Osteocyte (in vitro differentiated cells): ENCODE measurements at regions not wholly inside any gene's neighbourhood (a gene's known extent, or its start where the extent isn't known, plus 50 kb on each side); places are given as distances from the start of the nearest gene placed in this dataset.

Experiments used
- DNase-seq: peaks from one replicate; pipeline ENCODE4 v3.0.0; 2021; ENCODE audit warnings: mixed read lengths; ENCODE audit not compliant: unreplicated experiment; ENCODE audit errors: extremely low spot score
- H3K27ac Mint-ChIP-seq: one replicate; pipeline ENCODE4 v1.8.0; 2021; ENCODE audit warnings: mild to moderate bottlenecking, mixed read lengths; ENCODE audit not compliant: unreplicated experiment
- H3K27me3 Mint-ChIP-seq: one replicate; pipeline ENCODE4 v1.8.0; 2021; ENCODE audit warnings: mixed read lengths; ENCODE audit not compliant: unreplicated experiment
- H3K36me3 Mint-ChIP-seq: one replicate; pipeline ENCODE4 v1.8.0; 2021; ENCODE audit warnings: mixed read lengths; ENCODE audit not compliant: unreplicated experiment
- H3K4me1 Mint-ChIP-seq: one replicate; pipeline ENCODE4 v1.8.0; 2021; ENCODE audit warnings: mixed read lengths; ENCODE audit not compliant: unreplicated experiment
- H3K4me3 Mint-ChIP-seq: one replicate; pipeline ENCODE4 v1.8.0; 2021; ENCODE audit warnings: mild to moderate bottlenecking, moderate library complexity, mixed read lengths; ENCODE audit not compliant: unreplicated experiment
- H3K9me3 Mint-ChIP-seq: one replicate; pipeline ENCODE4 v1.8.0; 2021; ENCODE audit warnings: mixed read lengths; ENCODE audit not compliant: unreplicated experiment
- TF ChIP-seq, protein P1 (sequence below): fragments of 200-600 bp; sonication (generic); IDR thresholded peaks from 2 replicates; pipeline ENCODE4 v1.5.0; 2021; ENCODE audit warnings: antibody characterized with exemption, mild to moderate bottlenecking, moderate library complexity

DNA sequence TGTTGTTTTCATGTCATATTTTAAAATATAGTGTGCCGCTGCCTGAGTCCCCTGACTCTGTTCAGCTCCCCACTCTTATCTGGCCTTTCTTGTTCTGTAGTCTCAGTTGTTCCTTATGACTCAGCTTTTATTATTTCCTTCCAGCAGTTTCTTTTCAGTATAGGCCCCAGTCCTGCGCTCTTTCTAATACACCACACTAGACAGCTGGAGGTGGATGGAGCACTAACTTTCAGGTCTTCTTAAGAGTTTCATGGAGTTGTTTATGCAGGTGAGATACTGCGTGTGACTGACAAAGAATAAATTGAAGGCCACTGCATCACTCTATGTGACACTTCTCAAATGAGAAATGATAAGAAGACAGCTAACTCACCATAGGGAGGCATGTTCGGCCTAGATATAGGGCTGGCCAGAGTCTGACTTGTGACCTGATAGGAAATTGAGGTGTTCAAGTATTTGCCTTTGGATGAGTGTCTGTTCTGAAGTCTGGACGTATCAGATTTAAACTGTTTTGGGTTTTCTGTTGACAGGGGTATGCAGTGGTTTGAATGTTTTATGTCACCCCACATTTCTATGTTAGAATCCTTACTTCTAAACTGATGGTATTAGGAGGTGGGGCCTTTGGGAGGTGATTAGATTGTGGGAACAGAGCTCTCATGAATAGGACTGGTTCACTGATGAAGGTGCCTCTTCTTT, 60.8 kb upstream of the CLMN start:
- Mint-ChIP-seq H3K27me3 (peaks cover 21% of the 10 kb centered on the region), H3K36me3 (no peaks in the 10 kb centered on the region), H3K4me1 (no peaks in the 10 kb centered on the region), H3K27ac (no peak overlapping the region), H3K4me3 (no peak overlapping the region), H3K9me3 (peaks cover 10% of the 10 kb centered on the region)
- DNase-seq, result no peak
- TF ChIP-seq, protein P1, sequence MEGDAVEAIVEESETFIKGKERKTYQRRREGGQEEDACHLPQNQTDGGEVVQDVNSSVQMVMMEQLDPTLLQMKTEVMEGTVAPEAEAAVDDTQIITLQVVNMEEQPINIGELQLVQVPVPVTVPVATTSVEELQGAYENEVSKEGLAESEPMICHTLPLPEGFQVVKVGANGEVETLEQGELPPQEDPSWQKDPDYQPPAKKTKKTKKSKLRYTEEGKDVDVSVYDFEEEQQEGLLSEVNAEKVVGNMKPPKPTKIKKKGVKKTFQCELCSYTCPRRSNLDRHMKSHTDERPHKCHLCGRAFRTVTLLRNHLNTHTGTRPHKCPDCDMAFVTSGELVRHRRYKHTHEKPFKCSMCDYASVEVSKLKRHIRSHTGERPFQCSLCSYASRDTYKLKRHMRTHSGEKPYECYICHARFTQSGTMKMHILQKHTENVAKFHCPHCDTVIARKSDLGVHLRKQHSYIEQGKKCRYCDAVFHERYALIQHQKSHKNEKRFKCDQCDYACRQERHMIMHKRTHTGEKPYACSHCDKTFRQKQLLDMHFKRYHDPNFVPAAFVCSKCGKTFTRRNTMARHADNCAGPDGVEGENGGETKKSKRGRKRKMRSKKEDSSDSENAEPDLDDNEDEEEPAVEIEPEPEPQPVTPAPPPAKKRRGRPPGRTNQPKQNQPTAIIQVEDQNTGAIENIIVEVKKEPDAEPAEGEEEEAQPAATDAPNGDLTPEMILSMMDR, result no peak

DNA sequence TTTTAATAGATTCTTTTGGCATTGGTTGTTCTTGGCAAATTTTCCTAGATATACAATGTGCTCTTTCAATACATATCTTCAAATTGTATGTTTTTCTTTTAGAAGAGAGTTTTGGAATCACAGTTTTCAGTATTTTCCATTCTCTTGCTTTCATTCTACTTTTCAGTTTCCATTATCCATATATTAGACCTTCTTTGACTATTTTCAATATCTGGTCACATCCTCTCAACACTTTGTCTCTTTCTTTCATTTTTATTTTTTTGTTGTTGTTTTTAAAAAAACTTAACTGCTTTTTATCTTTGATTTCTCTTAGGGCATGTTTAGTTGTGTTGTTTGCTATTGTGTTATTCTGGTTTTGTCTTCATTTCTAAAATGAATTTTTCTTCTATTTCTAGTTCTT, 59.9 kb upstream of the CLMN start:
- H3K9me3 Mint-ChIP-seq, result peaks cover 10% of the 10 kb centered on the region
- H3K4me3 Mint-ChIP-seq, result no peak overlapping the region
- H3K27ac Mint-ChIP-seq, result no peak overlapping the region
- no peaks in the 10 kb centered on the region for H3K4me1 Mint-ChIP-seq
- peaks cover 25% of the 10 kb centered on the region for H3K27me3 Mint-ChIP-seq
- no peak for DNase-seq
- H3K36me3 Mint-ChIP-seq, result no peaks in the 10 kb centered on the region
- TF ChIP-seq, protein P1, result no peak

DNA sequence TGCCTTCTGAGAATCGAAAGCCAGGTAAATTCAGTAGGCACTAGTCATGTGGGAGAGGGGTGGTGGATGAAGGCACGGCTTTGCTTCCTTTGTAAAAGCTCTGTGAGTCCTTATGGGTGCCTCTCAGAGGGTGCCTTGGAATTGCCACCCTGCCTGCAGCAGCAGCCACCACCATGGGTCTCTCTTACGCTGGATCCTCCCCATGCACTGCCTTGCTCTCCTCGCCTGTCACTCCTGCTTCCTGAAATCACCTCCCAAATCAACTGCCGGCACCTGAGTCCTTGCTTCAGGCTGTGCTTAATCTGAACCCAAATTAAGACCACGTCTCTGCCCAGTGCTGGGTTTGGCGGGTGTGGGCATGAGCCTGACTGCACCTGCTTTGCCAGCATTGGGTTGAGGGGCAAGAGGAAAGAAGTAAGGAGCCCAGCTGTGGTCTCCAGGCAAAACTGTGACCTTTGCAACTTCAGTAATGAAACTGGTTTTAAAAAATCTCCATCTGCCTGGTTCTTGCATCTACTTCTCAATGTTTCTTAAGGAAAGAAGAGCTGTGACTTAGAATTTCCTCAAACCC, 55.9 kb upstream of the CLMN start:
- Mint-ChIP-seq H3K36me3 (no peaks in the 10 kb centered on the region), H3K27me3 (peaks cover 36% of the 10 kb centered on the region), H3K4me3 (no peak overlapping the region), H3K9me3 (peaks cover 10% of the 10 kb centered on the region), H3K27ac (no peak overlapping the region), H3K4me1 (no peaks in the 10 kb centered on the region)
- DNase-seq, result no peak
- TF ChIP-seq, protein P1, result no peak

DNA sequence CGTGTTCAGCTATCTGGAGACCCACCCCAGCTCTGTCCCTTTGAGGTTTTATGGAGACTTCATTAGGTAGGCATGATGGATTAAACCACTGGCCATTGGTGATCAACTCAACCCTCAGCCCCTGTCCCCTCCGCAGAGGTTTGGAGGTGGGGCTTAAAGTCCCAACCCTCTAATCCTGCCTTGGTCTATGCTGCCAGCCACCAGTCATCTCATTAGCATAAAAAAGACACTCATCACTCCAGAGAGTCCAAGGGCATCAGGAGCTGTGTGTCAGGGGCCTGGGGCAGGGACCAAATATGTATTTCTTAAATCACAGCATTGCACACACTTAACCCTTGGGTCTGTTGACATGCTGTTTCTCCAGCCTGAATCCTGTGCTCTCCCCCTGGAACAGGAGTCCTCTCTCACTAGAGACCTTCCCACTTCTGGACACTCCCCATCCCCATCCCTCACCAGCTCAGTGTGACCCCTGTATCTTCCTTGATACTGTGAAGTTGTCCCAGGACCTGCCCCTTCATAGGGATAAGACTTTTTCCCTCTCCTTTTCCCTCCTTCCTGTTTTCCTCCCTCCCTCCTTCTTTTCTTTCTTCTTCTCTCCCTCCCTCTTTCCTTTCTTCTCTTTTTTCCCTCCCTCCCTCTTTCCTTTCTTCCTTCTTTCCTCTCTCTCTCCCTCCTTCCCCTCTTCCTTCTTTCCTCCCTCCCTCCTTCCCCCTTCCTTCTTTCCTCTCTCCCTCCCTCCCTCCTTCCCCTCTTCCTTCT, 54.7 kb upstream of the CLMN start:
- Mint-ChIP-seq H3K4me1 (no peaks in the 10 kb centered on the region), H3K4me3 (no peak overlapping the region), H3K27ac (no peak overlapping the region), H3K9me3 (peaks cover under 1% of the 10 kb centered on the region), H3K27me3 (peaks cover 46% of the 10 kb centered on the region), H3K36me3 (no peaks in the 10 kb centered on the region)
- TF ChIP-seq, protein P1, result no peak
- no peak for DNase-seq

DNA sequence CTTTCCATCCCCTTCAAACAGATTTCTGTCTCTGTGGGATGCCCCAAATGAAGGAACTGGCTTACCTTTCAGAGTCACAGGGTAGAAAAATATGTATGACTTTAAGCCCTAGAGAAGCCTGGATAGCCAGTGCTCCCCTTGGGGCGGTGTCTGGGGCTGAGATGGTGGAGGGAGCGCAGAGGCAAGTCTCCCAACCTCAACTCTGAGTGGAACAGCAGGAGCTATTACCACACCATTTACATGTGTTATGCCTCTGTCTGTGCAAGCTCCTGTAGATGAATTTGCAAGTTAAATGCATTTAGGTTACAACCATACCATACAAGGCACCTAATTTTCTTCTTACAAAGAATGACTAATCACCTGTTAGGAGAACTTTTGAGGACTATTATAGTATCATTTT, 50.4 kb upstream of the CLMN start:
- no peak for DNase-seq
- Mint-ChIP-seq H3K4me3 (no peak overlapping the region), H3K27me3 (peaks cover 41% of the 10 kb centered on the region), H3K27ac (no peak overlapping the region), H3K4me1 (peaks cover 6% of the 10 kb centered on the region), H3K9me3 (no peaks in the 10 kb centered on the region), H3K36me3 (no peaks in the 10 kb centered on the region)
- TF ChIP-seq, protein P1, result no peak
